SJSA1 (cell line): ENCODE measurements at regions not wholly inside any gene's neighbourhood (a gene's known extent, or its start where the extent isn't known, plus 50 kb on each side); places are given as distances from the start of the nearest gene placed in this dataset.
"Not testable (repeated sequence)": the region's sequence is repeated elsewhere in the genome, so short reads cannot be mapped to it uniquely, and the experiment has no call there.

Experiments used
- DNase-seq, 2 experiments: peaks; one replicate each; pipeline ENCODE4 v3.0.0-alpha.2; 2015 to 2020; ENCODE audit warnings: low spot score in 2 of 2, low read depth in 1 of 2
- H3K27ac ChIP-seq: fragments of 250-450 bp; sonication (Bioruptor Pico); 2 replicates; pipeline ENCODE4 v1.5.1; 2020; ENCODE audit warnings: mild to moderate bottlenecking, moderate library complexity
- H3K27me3 ChIP-seq: fragments of 250-450 bp; sonication (Bioruptor Pico); replicated peaks from 2 replicates; pipeline ENCODE4 v1.5.1; 2020; ENCODE audit warnings: mild to moderate bottlenecking, moderate library complexity
- H3K36me3 ChIP-seq: fragments of 250-450 bp; sonication (Bioruptor Pico); 2 replicates; pipeline ENCODE4 v1.5.1; 2020; ENCODE audit warnings: mild to moderate bottlenecking
- H3K4me1 ChIP-seq: fragments of 250-450 bp; sonication (Bioruptor Pico); replicated peaks from 2 replicates; pipeline ENCODE4 v1.6.1; 2021; ENCODE audit warnings: mild to moderate bottlenecking
- H3K4me3 ChIP-seq: fragments of 250-450 bp; sonication (Bioruptor Pico); 2 replicates; pipeline ENCODE4 v1.5.1; 2020; ENCODE audit warnings: mild to moderate bottlenecking
- H3K9me3 ChIP-seq: fragments of 250-450 bp; sonication (Bioruptor Pico); replicated peaks from 2 replicates; pipeline ENCODE4 v1.5.1; 2020; ENCODE audit warnings: mild to moderate bottlenecking

GRCh38 chr10:57579926-57580325, 687.8 kb downstream of the IPMK start:
- Histone ChIP-seq H3K27me3 (no peaks in the 10 kb centered on the region), H3K4me3 (no peak overlapping the region)
- DNase-seq = peak in 1 of 2 experiments; percentile 11

GRCh38 chr10:57562211-57562610, 705.5 kb downstream of the IPMK start:
- H3K27ac ChIP-seq = no peak overlapping the region

More at GRCh38 chr10:57579926-57580325, 687.8 kb downstream of the IPMK start:
- Histone ChIP-seq H3K9me3 (no peaks in the 10 kb centered on the region), H3K27ac (no peak overlapping the region), H3K4me1 (no peaks in the 10 kb centered on the region), H3K36me3 (no peaks in the 10 kb centered on the region)

GRCh38 chr10:57551774-57552173, 715.9 kb downstream of the IPMK start:
- H3K27ac ChIP-seq, DNase-seq, H3K4me3 ChIP-seq, H3K27me3 ChIP-seq, H3K9me3 ChIP-seq, H3K4me1 ChIP-seq, H3K36me3 ChIP-seq: not testable (repeated sequence)

More at GRCh38 chr10:57562211-57562610, 705.5 kb downstream of the IPMK start:
- no peaks in the 10 kb centered on the region for H3K36me3 ChIP-seq
- no peaks in the 10 kb centered on the region for H3K4me1 ChIP-seq
- DNase-seq = no peak
- H3K4me3 ChIP-seq = no peak overlapping the region
- no peaks in the 10 kb centered on the region for H3K9me3 ChIP-seq
- no peaks in the 10 kb centered on the region for H3K27me3 ChIP-seq

- no peaks in the 10 kb centered on the region for H3K36me3 ChIP-seq
- no peaks in the 10 kb centered on the region for H3K27me3 ChIP-seq
- no peak overlapping the region for H3K27ac ChIP-seq
Measured at GRCh38 chr10:57535306-57535705, 732.4 kb downstream of the IPMK start.

GRCh38 chr10:57513637-57514036, 754.1 kb downstream of the IPMK start:
- no peak overlapping the region for H3K27ac ChIP-seq
- H3K9me3 ChIP-seq = no peaks in the 10 kb centered on the region
- H3K4me1 ChIP-seq = no peaks in the 10 kb centered on the region
- no peak overlapping the region for H3K4me3 ChIP-seq
- H3K36me3 ChIP-seq = no peaks in the 10 kb centered on the region
- no peaks in the 10 kb centered on the region for H3K27me3 ChIP-seq
- no peak for DNase-seq

More at GRCh38 chr10:57535306-57535705, 732.4 kb downstream of the IPMK start:
- DNase-seq = no peak
- Histone ChIP-seq H3K9me3 (no peaks in the 10 kb centered on the region), H3K4me1 (no peaks in the 10 kb centered on the region), H3K4me3 (no peak overlapping the region)

- Histone ChIP-seq H3K4me3 (no peak overlapping the region), H3K36me3 (no peaks in the 10 kb centered on the region), H3K27me3 (no peaks in the 10 kb centered on the region), H3K9me3 (no peaks in the 10 kb centered on the region), H3K4me1 (no peaks in the 10 kb centered on the region), H3K27ac (no peak overlapping the region)
- DNase-seq = no peak
Measured at GRCh38 chr10:57507788-57508187, 759.9 kb downstream of the IPMK start.

GRCh38 chr10:57506414-57507094, 761.1 kb downstream of the IPMK start:
- Histone ChIP-seq H3K9me3 (no peaks in the 10 kb centered on the region), H3K4me1 (no peaks in the 10 kb centered on the region), H3K4me3 (no peak overlapping the region), H3K27me3 (no peaks in the 10 kb centered on the region), H3K27ac (no peak overlapping the region), H3K36me3 (no peaks in the 10 kb centered on the region)
- DNase-seq = no peak

- Histone ChIP-seq H3K27me3 (no peaks in the 10 kb centered on the region), H3K36me3 (no peaks in the 10 kb centered on the region), H3K4me1 (no peaks in the 10 kb centered on the region), H3K4me3 (no peak overlapping the region), H3K27ac (no peak overlapping the region), H3K9me3 (no peaks in the 10 kb centered on the region)
- no peak for DNase-seq
Measured at GRCh38 chr10:57494486-57494885, 773.2 kb downstream of the IPMK start.

- H3K36me3 ChIP-seq = no peaks in the 10 kb centered on the region
- H3K4me1 ChIP-seq = no peaks in the 10 kb centered on the region
- no peak overlapping the region for H3K27ac ChIP-seq
- H3K27me3 ChIP-seq = no peaks in the 10 kb centered on the region
- no peak overlapping the region for H3K4me3 ChIP-seq
- no peak for DNase-seq
- H3K9me3 ChIP-seq = no peaks in the 10 kb centered on the region
Measured at GRCh38 chr10:57482259-57482658, 785.4 kb downstream of the IPMK start.

GRCh38 chr10:57472823-57473619, 794.7 kb downstream of the IPMK start:
- no peaks in the 10 kb centered on the region for H3K9me3 ChIP-seq
- H3K27me3 ChIP-seq = no peaks in the 10 kb centered on the region
- no peak overlapping the region for H3K27ac ChIP-seq
- no peak for DNase-seq
- H3K36me3 ChIP-seq = no peaks in the 10 kb centered on the region
- no peak overlapping the region for H3K4me3 ChIP-seq
- H3K4me1 ChIP-seq = no peaks in the 10 kb centered on the region

- no peaks in the 10 kb centered on the region for H3K36me3 ChIP-seq
- no peaks in the 10 kb centered on the region for H3K4me1 ChIP-seq
- H3K27ac ChIP-seq = no peak overlapping the region
- H3K9me3 ChIP-seq = no peaks in the 10 kb centered on the region
- no peak for DNase-seq
- no peaks in the 10 kb centered on the region for H3K27me3 ChIP-seq
- no peak overlapping the region for H3K4me3 ChIP-seq
Measured at GRCh38 chr10:57468894-57469432, 798.7 kb downstream of the IPMK start.

- Histone ChIP-seq H3K27ac (no peak overlapping the region), H3K9me3 (no peaks in the 10 kb centered on the region), H3K4me3 (no peak overlapping the region), H3K36me3 (no peaks in the 10 kb centered on the region), H3K27me3 (no peaks in the 10 kb centered on the region), H3K4me1 (no peaks in the 10 kb centered on the region)
- no peak for DNase-seq
Measured at GRCh38 chr10:57465155-57465554, 802.5 kb downstream of the IPMK start.

GRCh38 chr10:57460540-57460939, 807.2 kb downstream of the IPMK start:
- Histone ChIP-seq H3K27ac (no peak overlapping the region), H3K36me3 (no peaks in the 10 kb centered on the region), H3K4me1 (no peaks in the 10 kb centered on the region), H3K4me3 (no peak overlapping the region), H3K27me3 (no peaks in the 10 kb centered on the region), H3K9me3 (no peaks in the 10 kb centered on the region; the same call in 1 of the 2 replicates)
- no peak for DNase-seq

- Histone ChIP-seq H3K36me3 (no peaks in the 10 kb centered on the region), H3K9me3 (no peaks in the 10 kb centered on the region; the same call in 1 of the 2 replicates), H3K4me3 (no peak overlapping the region), H3K27ac (no peak overlapping the region), H3K4me1 (no peaks in the 10 kb centered on the region), H3K27me3 (no peaks in the 10 kb centered on the region)
- no peak for DNase-seq
Measured at GRCh38 chr10:57457972-57458512, 809.7 kb downstream of the IPMK start.
